Karpas-422 (cell line): ENCODE measurements at regions not wholly inside any gene's neighbourhood (a gene's known extent, or its start where the extent isn't known, plus 50 kb on each side); places are given as distances from the start of the nearest gene placed in this dataset.
A peak's percentile ranks its signal among the peaks of the same experiment; 100 is the strongest.

Experiments
- DNase-seq: peaks from one replicate; pipeline ENCODE4 v3.0.0-alpha.2; 2015
- H2AFZ ChIP-seq: fragments of 200-600 bp; sonication (generic); 2 replicates; pipeline ENCODE4 v1.6.1; 2014; ENCODE audit warnings: antibody characterized with exemption, low read length, mixed read lengths
- H3K27ac ChIP-seq: fragments of 200-600 bp; sonication (generic); 2 replicates; pipeline ENCODE4 v1.5.1; 2014; ENCODE audit warnings: mild to moderate bottlenecking, low read length, moderate library complexity
- H3K27me3 ChIP-seq: fragments of 200-600 bp; sonication (generic); 2 replicates; pipeline ENCODE4 v1.6.1; 2014; ENCODE audit warnings: low read length, mixed read lengths
- H3K36me3 ChIP-seq: fragments of 200-600 bp; sonication (generic); 2 replicates; pipeline ENCODE4 v1.6.1; 2014; ENCODE audit warnings: low read length, mixed read lengths; ENCODE audit not compliant: insufficient read depth
- H3K4me1 ChIP-seq: fragments of 200-600 bp; sonication (generic); 2 replicates; pipeline ENCODE4 v1.6.1; 2014; ENCODE audit warnings: mild to moderate bottlenecking, low read length, mixed read lengths
- H3K4me2 ChIP-seq: fragments of 200-600 bp; sonication (generic); 2 replicates; pipeline ENCODE4 v1.6.1; 2014; ENCODE audit warnings: low read length, low read depth, mild to moderate bottlenecking; ENCODE audit not compliant: poor library complexity, severe bottlenecking
- H3K4me3 ChIP-seq: fragments of 200-600 bp; sonication (generic); 2 replicates; pipeline ENCODE4 v1.5.1; 2014; ENCODE audit warnings: mild to moderate bottlenecking, antibody characterized with exemption, low read length, mixed read lengths
- H3K79me2 ChIP-seq: fragments of 200-600 bp; sonication (generic); 2 replicates; pipeline ENCODE4 v1.6.1; 2014; ENCODE audit warnings: mild to moderate bottlenecking, low read length, mixed read lengths
- H3K9ac ChIP-seq: fragments of 200-600 bp; sonication (generic); 2 replicates; pipeline ENCODE4 v1.6.0; 2014; ENCODE audit warnings: low read length
- H3K9me2 ChIP-seq: fragments of 200-600 bp; sonication (generic), shearing (Covaris generic); replicated peaks from 2 replicates; pipeline ENCODE4 v1.6.0; 2014; ENCODE audit warnings: mild to moderate bottlenecking, low read length, moderate library complexity; ENCODE audit not compliant: insufficient read depth
- H3K9me3 ChIP-seq: fragments of 300-700, 200-600 bp; sonication (generic); 2 replicates; pipeline ENCODE4 v1.6.1; 2014; ENCODE audit warnings: low read length, mixed read lengths
- H4K20me1 ChIP-seq: fragments of 200-600 bp; sonication (generic); 2 replicates; pipeline ENCODE4 v1.6.1; 2014; ENCODE audit warnings: mild to moderate bottlenecking, antibody characterized with exemption, low read length, low read depth; ENCODE audit not compliant: insufficient read depth

- Histone ChIP-seq H3K27me3 (no peaks in the 10 kb centered on the region), H3K36me3 (no peaks in the 10 kb centered on the region), H4K20me1 (no peaks in the 10 kb centered on the region), H3K4me2 (no peak overlapping the region), H3K27ac (no peak overlapping the region), H3K4me3 (no peak overlapping the region), H3K9me2 (no peaks in the 10 kb centered on the region), H3K9ac (no peak overlapping the region), H3K79me2 (no peaks in the 10 kb centered on the region), H2AFZ (no peak overlapping the region), H3K9me3 (no peaks in the 10 kb centered on the region), H3K4me1 (no peaks in the 10 kb centered on the region)
- DNase-seq: no peak
Observed at GRCh38 chr11:20289732-20290131, 73.8 kb upstream of the HTATIP2 start.

- no peak overlapping the region for H3K27ac ChIP-seq
Observed at GRCh38 chr11:20283475-20283874, 80.0 kb upstream of the HTATIP2 start.

GRCh38 chr11:20278727-20279126 is 84.8 kb upstream of the HTATIP2 start:
- Histone ChIP-seq H3K4me2 (peak overlapping the region; percentile 19), H3K27ac (no peak overlapping the region), H3K4me3 (no peak overlapping the region), H3K9me2 (no peaks in the 10 kb centered on the region), H3K9me3 (no peaks in the 10 kb centered on the region), H4K20me1 (no peaks in the 10 kb centered on the region), H3K36me3 (no peaks in the 10 kb centered on the region), H3K27me3 (no peaks in the 10 kb centered on the region), H3K4me1 (peaks cover 21% of the 10 kb centered on the region), H3K9ac (no peak overlapping the region), H2AFZ (no peak overlapping the region), H3K79me2 (no peaks in the 10 kb centered on the region)
- DNase-seq: no peak

More at GRCh38 chr11:20283475-20283874, 80.0 kb upstream of the HTATIP2 start:
- Histone ChIP-seq H2AFZ (no peak overlapping the region), H3K9ac (no peak overlapping the region), H3K4me3 (no peak overlapping the region), H3K9me3 (no peaks in the 10 kb centered on the region), H3K79me2 (no peaks in the 10 kb centered on the region), H3K36me3 (no peaks in the 10 kb centered on the region), H3K27me3 (no peaks in the 10 kb centered on the region), H3K4me2 (no peak overlapping the region), H4K20me1 (no peaks in the 10 kb centered on the region), H3K4me1 (peaks cover 12% of the 10 kb centered on the region), H3K9me2 (no peaks in the 10 kb centered on the region)
- no peak for DNase-seq

GRCh38 chr11:20277014-20277413 is 86.5 kb upstream of the HTATIP2 start:
- no peaks in the 10 kb centered on the region for H3K36me3 ChIP-seq
- H3K27ac ChIP-seq: no peak overlapping the region
- H3K4me2 ChIP-seq: no peak overlapping the region
- H3K27me3 ChIP-seq: no peaks in the 10 kb centered on the region
- no peak for DNase-seq
- no peaks in the 10 kb centered on the region for H4K20me1 ChIP-seq
- H3K4me1 ChIP-seq: peaks cover 21% of the 10 kb centered on the region
- no peaks in the 10 kb centered on the region for H3K9me2 ChIP-seq
- no peaks in the 10 kb centered on the region for H3K79me2 ChIP-seq
- H3K9ac ChIP-seq: no peak overlapping the region
- no peak overlapping the region for H2AFZ ChIP-seq
- H3K9me3 ChIP-seq: no peaks in the 10 kb centered on the region
- H3K4me3 ChIP-seq: no peak overlapping the region

GRCh38 chr11:20275987-20276965 is 87.2 kb upstream of the HTATIP2 start:
- Histone ChIP-seq H3K9ac (no peak overlapping the region), H4K20me1 (no peaks in the 10 kb centered on the region), H3K4me2 (no peak overlapping the region), H3K4me1 (peaks cover 21% of the 10 kb centered on the region), H3K27me3 (no peaks in the 10 kb centered on the region), H3K9me3 (no peaks in the 10 kb centered on the region), H3K36me3 (no peaks in the 10 kb centered on the region), H2AFZ (peak overlapping the region; percentile 30; the same call in 1 of the 2 replicates), H3K9me2 (no peaks in the 10 kb centered on the region), H3K4me3 (no peak overlapping the region), H3K79me2 (no peaks in the 10 kb centered on the region), H3K27ac (no peak overlapping the region)
- peak; percentile 49 for DNase-seq

- no peak overlapping the region for H3K27ac ChIP-seq
- no peak for DNase-seq
- no peak overlapping the region for H3K4me2 ChIP-seq
- H3K9ac ChIP-seq: no peak overlapping the region
- H3K79me2 ChIP-seq: no peaks in the 10 kb centered on the region
- H3K36me3 ChIP-seq: no peaks in the 10 kb centered on the region
- no peak overlapping the region for H3K4me3 ChIP-seq
- no peaks in the 10 kb centered on the region for H3K9me3 ChIP-seq
- H3K9me2 ChIP-seq: no peaks in the 10 kb centered on the region
- no peaks in the 10 kb centered on the region for H4K20me1 ChIP-seq
- peaks cover 14% of the 10 kb centered on the region for H3K4me1 ChIP-seq
- H3K27me3 ChIP-seq: no peaks in the 10 kb centered on the region
- H2AFZ ChIP-seq: no peak overlapping the region
Observed at GRCh38 chr11:20274031-20274430, 89.5 kb upstream of the HTATIP2 start.

- H3K79me2 ChIP-seq: no peaks in the 10 kb centered on the region
- no peak overlapping the region for H2AFZ ChIP-seq
- H3K4me1 ChIP-seq: no peaks in the 10 kb centered on the region
- H3K4me3 ChIP-seq: no peak overlapping the region
- no peaks in the 10 kb centered on the region for H3K27me3 ChIP-seq
- no peak overlapping the region for H3K4me2 ChIP-seq
- H4K20me1 ChIP-seq: no peaks in the 10 kb centered on the region
- H3K9me2 ChIP-seq: no peaks in the 10 kb centered on the region
- no peaks in the 10 kb centered on the region for H3K9me3 ChIP-seq
- no peak overlapping the region for H3K9ac ChIP-seq
- no peaks in the 10 kb centered on the region for H3K36me3 ChIP-seq
- DNase-seq: no peak
- no peak overlapping the region for H3K27ac ChIP-seq
Observed at GRCh38 chr11:20261526-20261925, 101.3 kb upstream of the DBX1 start.

- Histone ChIP-seq H3K27ac (no peak overlapping the region), H4K20me1 (no peaks in the 10 kb centered on the region), H3K9me2 (no peaks in the 10 kb centered on the region), H3K4me2 (no peak overlapping the region), H3K9ac (no peak overlapping the region), H3K9me3 (no peaks in the 10 kb centered on the region), H3K4me3 (no peak overlapping the region), H2AFZ (no peak overlapping the region), H3K4me1 (no peaks in the 10 kb centered on the region), H3K36me3 (no peaks in the 10 kb centered on the region), H3K79me2 (no peaks in the 10 kb centered on the region), H3K27me3 (no peaks in the 10 kb centered on the region)
- no peak for DNase-seq
Observed at GRCh38 chr11:20260307-20260706, 100.0 kb upstream of the DBX1 start.
